Endothelial cell (in vitro differentiated cells): ENCODE measurements at regions not wholly inside any gene's neighbourhood (a gene's known extent, or its start where the extent isn't known, plus 50 kb on each side); places are given as distances from the start of the nearest gene placed in this dataset.

ENCODE experiments used
- DNase-seq: peaks from one replicate; pipeline ENCODE4 v3.0.0; 2021; ENCODE audit warnings: low spot score
- H3K27ac Mint-ChIP-seq: one replicate; pipeline ENCODE4 v1.8.0; 2021; ENCODE audit warnings: mixed read lengths, inconsistent platforms; ENCODE audit not compliant: unreplicated experiment
- H3K27me3 Mint-ChIP-seq: one replicate; pipeline ENCODE4 v1.8.0; 2021; ENCODE audit warnings: mild to moderate bottlenecking, moderate library complexity, mixed read lengths, inconsistent platforms; ENCODE audit not compliant: unreplicated experiment
- H3K36me3 Mint-ChIP-seq: one replicate; pipeline ENCODE4 v1.8.0; 2021; ENCODE audit warnings: mild to moderate bottlenecking, low read depth, mixed read lengths, inconsistent platforms; ENCODE audit not compliant: unreplicated experiment
- H3K4me1 Mint-ChIP-seq: one replicate; pipeline ENCODE4 v1.8.0; 2021; ENCODE audit warnings: mild to moderate bottlenecking, mixed read lengths, inconsistent platforms; ENCODE audit not compliant: unreplicated experiment
- H3K4me3 Mint-ChIP-seq: one replicate; pipeline ENCODE4 v1.8.0; 2021; ENCODE audit warnings: mild to moderate bottlenecking, mixed read lengths, inconsistent platforms; ENCODE audit not compliant: unreplicated experiment
- H3K9me3 Mint-ChIP-seq: one replicate; pipeline ENCODE4 v1.8.0; 2021; ENCODE audit warnings: mixed read lengths, inconsistent platforms; ENCODE audit not compliant: unreplicated experiment
- CTCF ChIP-seq: fragments of 200-600 bp; sonication (generic); IDR thresholded peaks from one replicate; pipeline ENCODE4 v1.5.0; 2021; ENCODE audit warnings: antibody characterized with exemption; ENCODE audit not compliant: unreplicated experiment

- H3K36me3 Mint-ChIP-seq, result peaks cover 6% of the 10 kb centered on the region
- no peak for TF ChIP-seq CTCF
- H3K4me3 Mint-ChIP-seq, result no peak overlapping the region
- H3K4me1 Mint-ChIP-seq, result no peaks in the 10 kb centered on the region
- DNase-seq, result no peak
- no peaks in the 10 kb centered on the region for H3K27me3 Mint-ChIP-seq
- no peak overlapping the region for H3K27ac Mint-ChIP-seq
- peaks cover 8% of the 10 kb centered on the region for H3K9me3 Mint-ChIP-seq
These were observed 165.1 kb downstream of the CENPC start for GRCh38 chr4:67380154-67380553.

- no peak for DNase-seq
- Mint-ChIP-seq H3K4me1 (peaks cover 6% of the 10 kb centered on the region), H3K36me3 (peaks cover 6% of the 10 kb centered on the region), H3K9me3 (peaks cover 8% of the 10 kb centered on the region), H3K27ac (no peak overlapping the region), H3K4me3 (no peak overlapping the region), H3K27me3 (no peaks in the 10 kb centered on the region)
- TF ChIP-seq CTCF, result no peak
These were observed 170.0 kb downstream of the CENPC start for GRCh38 chr4:67375291-67375690.

DNA sequence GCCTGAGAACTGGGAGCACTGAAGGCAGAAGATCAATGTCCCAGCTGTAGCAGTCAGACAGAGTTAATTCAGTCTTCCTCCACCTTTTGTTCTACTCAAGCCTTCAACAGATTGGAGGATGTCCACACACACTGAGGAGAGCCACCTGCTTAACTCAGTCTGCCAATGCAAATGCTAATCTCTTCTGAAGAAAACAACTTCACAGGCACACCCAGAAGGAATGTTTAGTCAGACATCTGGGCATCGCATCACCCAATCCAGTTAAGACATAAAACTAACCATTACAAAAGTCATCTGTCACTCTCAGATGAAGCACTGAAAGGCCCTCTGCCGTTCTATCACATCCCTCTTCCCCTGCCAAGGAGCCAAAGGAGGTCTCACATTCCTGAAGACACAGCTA lies 173.7 kb downstream of the CENPC start:
- no peaks in the 10 kb centered on the region for H3K9me3 Mint-ChIP-seq
- H3K27me3 Mint-ChIP-seq, result no peaks in the 10 kb centered on the region
- H3K4me1 Mint-ChIP-seq, result peaks cover 6% of the 10 kb centered on the region
- no peaks in the 10 kb centered on the region for H3K36me3 Mint-ChIP-seq
- DNase-seq, result no peak
- H3K27ac Mint-ChIP-seq, result no peak overlapping the region
- no peak overlapping the region for H3K4me3 Mint-ChIP-seq
- TF ChIP-seq CTCF, result no peak

DNA sequence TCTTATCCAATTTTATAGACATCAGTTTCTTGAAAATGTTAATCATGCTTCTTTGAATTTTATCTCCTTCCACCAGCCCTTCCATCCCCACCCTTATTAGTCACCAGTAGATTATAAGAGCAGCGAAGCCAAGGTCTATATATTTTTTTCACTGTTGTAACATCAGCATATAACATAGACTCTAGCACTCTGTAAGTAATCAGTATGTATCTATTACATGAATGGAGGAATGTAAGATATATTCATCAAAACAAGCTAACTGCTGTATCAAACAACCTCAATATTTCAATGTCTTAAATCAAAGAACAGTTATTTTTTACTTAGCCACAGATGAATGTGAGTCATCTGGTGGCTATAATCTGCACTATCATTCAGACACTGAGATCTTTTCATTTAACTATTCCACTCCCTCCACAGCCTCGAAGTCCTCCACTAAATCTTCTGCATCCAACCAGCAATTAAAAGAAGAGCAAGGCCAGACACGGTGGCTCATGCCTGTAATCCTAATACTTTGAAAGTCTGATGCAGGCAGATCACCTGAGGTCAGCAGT lies 178.9 kb downstream of the CENPC start:
- TF ChIP-seq CTCF, result no peak
- Mint-ChIP-seq H3K9me3 (no peaks in the 10 kb centered on the region), H3K4me1 (no peaks in the 10 kb centered on the region), H3K27ac (no peak overlapping the region), H3K36me3 (no peaks in the 10 kb centered on the region), H3K4me3 (no peak overlapping the region), H3K27me3 (no peaks in the 10 kb centered on the region)
- DNase-seq, result no peak

GRCh38 chr4:67365661-67366245 lies 179.6 kb downstream of the CENPC start:
- TF ChIP-seq CTCF, result no peak
- Mint-ChIP-seq H3K27ac (no peak overlapping the region), H3K4me3 (no peak overlapping the region), H3K9me3 (no peaks in the 10 kb centered on the region), H3K36me3 (no peaks in the 10 kb centered on the region), H3K4me1 (no peaks in the 10 kb centered on the region), H3K27me3 (no peaks in the 10 kb centered on the region)
- no peak for DNase-seq
